IMR-90 (cell line): ENCODE measurements at regions not wholly inside any gene's neighbourhood (a gene's known extent, or its start where the extent isn't known, plus 50 kb on each side); places are given as distances from the start of the nearest gene placed in this dataset.
"Not testable (repeated sequence)": the region's sequence is repeated elsewhere in the genome, so short reads cannot be mapped to it uniquely, and the experiment has no call there.

Experiments used
- ATAC-seq: fragments of 200-7000 bp; cut with Tn5 transposase; 2 replicates; pipeline ENCODE4 v1.9.1; 2020; ENCODE audit warnings: low read depth, mild to moderate bottlenecking, moderate library complexity
- BruUV-seq: library from RNA; stranded (reverse); fragments of 400-500 nt; replicated peaks from 2 replicates; lab custom pipeline; 2021; lab: Mats Ljungman, UMichigan
- CTCF ChIA-PET: fragments of 300-600 bp; formaldehyde crosslinking; extraction: SDS; loops from one replicate; lab custom pipeline; 2021; ENCODE audit warnings: antibody characterized with exemption; lab: Yijun Ruan, JAX
- POLR2A ChIA-PET: fragments of 300-600 bp; sonication (Branson Sonifier 250); formaldehyde crosslinking; loops from one replicate; lab custom pipeline; 2022; ENCODE audit warnings: antibody characterized with exemption; ENCODE audit not compliant: unreplicated experiment; lab: Charles Lee
- DNase-seq: peaks from one replicate; pipeline ENCODE4 v3.0.0; 2013
- H2AFZ ChIP-seq: replicated peaks from 2 replicates; pipeline ENCODE3; 2013; ENCODE audit warnings: low read length, mild to moderate bottlenecking; ENCODE audit not compliant: poor library complexity
- H2AK5ac ChIP-seq: 2 replicates; pipeline ENCODE4 v1.6.1; 2013; ENCODE audit warnings: low read depth, low read length, inconsistent platforms
- H2AK9ac ChIP-seq: replicated peaks from 2 replicates; pipeline ENCODE3; 2013; ENCODE audit warnings: mild to moderate bottlenecking, low read depth, low read length, moderate library complexity; ENCODE audit not compliant: poor library complexity
- H2BK120ac ChIP-seq: 2 replicates; pipeline ENCODE4 v1.6.1; 2013; ENCODE audit warnings: low read depth, low read length, inconsistent platforms
- H2BK15ac ChIP-seq: 3 replicates; pipeline ENCODE4 v1.6.1; 2013; ENCODE audit warnings: low read depth, low read length, inconsistent platforms
- H2BK20ac ChIP-seq: 2 replicates; pipeline ENCODE4 v1.6.1; 2013; ENCODE audit warnings: low read depth, mild to moderate bottlenecking, inconsistent platforms, low read length, moderate library complexity
- H2BK5ac ChIP-seq: 2 replicates; pipeline ENCODE4 v1.6.1; 2013; ENCODE audit warnings: mild to moderate bottlenecking, low read depth, low read length, inconsistent platforms; ENCODE audit not compliant: poor library complexity, severe bottlenecking
- H3K14ac ChIP-seq: replicated peaks from 2 replicates; pipeline ENCODE4 v1.6.1; 2013; ENCODE audit warnings: low read depth, low read length, inconsistent platforms
- H3K18ac ChIP-seq: 2 replicates; pipeline ENCODE4 v1.6.1; 2013; ENCODE audit warnings: low read depth, low read length, control low read depth
- H3K23ac ChIP-seq: 2 replicates; pipeline ENCODE4 v1.6.1; 2013; ENCODE audit warnings: low read depth, low read length, inconsistent platforms
- H3K27ac ChIP-seq: 2 replicates; pipeline ENCODE4 v1.5.1; 2013; ENCODE audit warnings: mild to moderate bottlenecking, control low read depth, low read length; ENCODE audit not compliant: insufficient read depth
- H3K27me3 ChIP-seq: 2 replicates; pipeline ENCODE4 v1.6.1; 2013; ENCODE audit warnings: low read length; ENCODE audit not compliant: control insufficient read depth, insufficient read depth
- H3K36me3 ChIP-seq: 2 replicates; pipeline ENCODE4 v1.6.1; 2013; ENCODE audit warnings: low read length, mixed read lengths; ENCODE audit not compliant: control insufficient read depth, insufficient read depth
- H3K4ac ChIP-seq: 2 replicates; pipeline ENCODE4 v1.6.1; 2013; ENCODE audit warnings: low read depth, low read length, inconsistent platforms
- H3K4me1 ChIP-seq: 2 replicates; pipeline ENCODE4 v1.6.1; 2013; ENCODE audit warnings: low read length, mixed read lengths; ENCODE audit not compliant: control insufficient read depth, insufficient read depth
- H3K4me2 ChIP-seq: 2 replicates; pipeline ENCODE4 v1.6.1; 2013; ENCODE audit warnings: low read depth, mild to moderate bottlenecking, control low read depth, low read length, moderate library complexity
- H3K4me3 ChIP-seq: 2 replicates; pipeline ENCODE4 v1.5.1; 2013; ENCODE audit warnings: low read depth, mild to moderate bottlenecking, control low read depth, low read length, moderate library complexity; ENCODE audit not compliant: insufficient read depth
- H3K56ac ChIP-seq: 2 replicates; pipeline ENCODE4 v1.6.1; 2013; ENCODE audit warnings: low read length, inconsistent platforms; ENCODE audit not compliant: insufficient read depth; ENCODE audit errors: extremely low read depth
- H3K79me1 ChIP-seq, 2 experiments: 2 replicates each; pipeline ENCODE4 v1.6.1; 2013; ENCODE audit warnings: low read length in 2 of 2, inconsistent platforms in 1 of 2, low read depth in 1 of 2
- H3K9ac ChIP-seq: 2 replicates; pipeline ENCODE4 v1.6.1; 2013; ENCODE audit warnings: low read depth, low read length, control low read depth
- H3K9me1 ChIP-seq: 2 replicates; pipeline ENCODE4 v1.6.1; 2013; ENCODE audit warnings: low read length, inconsistent platforms; ENCODE audit not compliant: insufficient read depth
- H3K9me3 ChIP-seq: 2 replicates; pipeline ENCODE4 v1.6.1; 2013; ENCODE audit warnings: low read length; ENCODE audit not compliant: control insufficient read depth, insufficient read depth
- H4K20me1 ChIP-seq: 2 replicates; pipeline ENCODE4 v1.6.1; 2013; ENCODE audit warnings: low read length, inconsistent platforms; ENCODE audit not compliant: insufficient read depth
- H4K5ac ChIP-seq: 2 replicates; pipeline ENCODE4 v1.6.1; 2013; ENCODE audit warnings: mild to moderate bottlenecking, low read depth, low read length, control low read depth
- H4K8ac ChIP-seq, 2 experiments: 2 replicates each; pipeline ENCODE4 v1.6.1; 2013; ENCODE audit warnings: low read depth in 2 of 2, low read length in 2 of 2, control low read depth in 1 of 2, inconsistent platforms in 1 of 2
- H4K91ac ChIP-seq: 2 replicates; pipeline ENCODE4 v1.6.1; 2013; ENCODE audit warnings: low read depth, low read length, inconsistent platforms; ENCODE audit not compliant: insufficient read depth
- WGBS, 2 experiments: methylation state at CpG; one replicate each; pipeline versions ENCODE4 v1.1.5 to v1.1.7; 2013; ENCODE audit warnings: missing lambda C conversion rate in 2 of 2; ENCODE audit not compliant: insufficient read length in 1 of 2; ENCODE audit errors: extremely low coverage in 2 of 2; 5-methylcytosine and 5-hydroxymethylcytosine counted together
- dilution Hi-C: fragments of 300-500 bp; cut with HindIII; formaldehyde crosslinking; loops from one replicate; pipeline ENCODE4 v1.14.3; 2018; ENCODE audit warnings: low sequenced_read_pairs; ENCODE audit not compliant: unreplicated experiment
- in situ Hi-C: fragments of 300-500 bp; cut with MboI; formaldehyde crosslinking; loops from 3 replicates; pipeline ENCODE4 v1.14.3; 2019; ENCODE audit warnings: low sequenced_read_pairs, inconsistent platforms, mixed read lengths
- intact Hi-C: fragments of 100-400 bp; cut with micrococcal nuclease; formaldehyde crosslinking; loops from 2 replicates; pipeline ENCODE4 v1.10.0; 2022

GRCh38 chr9:39474499-39474898, 119.0 kb downstream of the SPATA31A1 start:
- DNase-seq, H4K91ac ChIP-seq, H3K4ac ChIP-seq, H3K4me1 ChIP-seq, H4K8ac ChIP-seq, H2BK5ac ChIP-seq, intact Hi-C loops, H2AFZ ChIP-seq, H4K5ac ChIP-seq, H3K9ac ChIP-seq, H4K20me1 ChIP-seq, H3K36me3 ChIP-seq, dilution Hi-C loops, H2BK120ac ChIP-seq, BruUV-seq, H3K9me3 ChIP-seq, H3K23ac ChIP-seq, H3K27me3 ChIP-seq, H2AK5ac ChIP-seq, POLR2A ChIA-PET, H3K56ac ChIP-seq, H2BK20ac ChIP-seq, H3K4me3 ChIP-seq, H3K79me1 ChIP-seq, H2BK15ac ChIP-seq, in situ Hi-C loops, H3K4me2 ChIP-seq, H3K14ac ChIP-seq, H3K27ac ChIP-seq, ATAC-seq, CTCF ChIA-PET, H3K18ac ChIP-seq, H3K9me1 ChIP-seq, H2AK9ac ChIP-seq: not testable (repeated sequence)
- no CpG with 5 or more reads among the region's 1 CpG for WGBS, 2 experiments

- H2BK120ac ChIP-seq, H2AK5ac ChIP-seq, H3K14ac ChIP-seq, H3K27me3 ChIP-seq, BruUV-seq, H2AK9ac ChIP-seq, H2BK15ac ChIP-seq, POLR2A ChIA-PET, H3K4me2 ChIP-seq, H3K36me3 ChIP-seq, intact Hi-C loops, H3K9me1 ChIP-seq, H3K79me1 ChIP-seq, CTCF ChIA-PET, H4K20me1 ChIP-seq, H3K27ac ChIP-seq, ATAC-seq, H3K18ac ChIP-seq, H2AFZ ChIP-seq, H4K5ac ChIP-seq, H3K4ac ChIP-seq, H4K8ac ChIP-seq, in situ Hi-C loops, H3K23ac ChIP-seq, DNase-seq, H3K4me1 ChIP-seq, dilution Hi-C loops, H4K91ac ChIP-seq, H3K9me3 ChIP-seq, H3K9ac ChIP-seq, H2BK5ac ChIP-seq, H2BK20ac ChIP-seq, H3K56ac ChIP-seq, H3K4me3 ChIP-seq: not testable (repeated sequence)
- no CpG with 5 or more reads among the region's 4 CpGs for WGBS, 2 experiments
Measured at GRCh38 chr9:39483073-39483472, 127.6 kb downstream of the SPATA31A1 start.
